GM21447 (cell line): ENCODE measurements at regions not wholly inside any gene's neighbourhood (a gene's known extent, or its start where the extent isn't known, plus 50 kb on each side); places are given as distances from the start of the nearest gene placed in this dataset.
"Not testable (repeated sequence)": the region's sequence is repeated elsewhere in the genome, so short reads cannot be mapped to it uniquely, and the experiment has no call there.

Experiments
- ATAC-seq: cut with Tn5 transposase; IDR thresholded peaks from one replicate; pipeline ENCODE4 v1.9.1; 2021; ENCODE audit not compliant: unreplicated experiment

DNA sequence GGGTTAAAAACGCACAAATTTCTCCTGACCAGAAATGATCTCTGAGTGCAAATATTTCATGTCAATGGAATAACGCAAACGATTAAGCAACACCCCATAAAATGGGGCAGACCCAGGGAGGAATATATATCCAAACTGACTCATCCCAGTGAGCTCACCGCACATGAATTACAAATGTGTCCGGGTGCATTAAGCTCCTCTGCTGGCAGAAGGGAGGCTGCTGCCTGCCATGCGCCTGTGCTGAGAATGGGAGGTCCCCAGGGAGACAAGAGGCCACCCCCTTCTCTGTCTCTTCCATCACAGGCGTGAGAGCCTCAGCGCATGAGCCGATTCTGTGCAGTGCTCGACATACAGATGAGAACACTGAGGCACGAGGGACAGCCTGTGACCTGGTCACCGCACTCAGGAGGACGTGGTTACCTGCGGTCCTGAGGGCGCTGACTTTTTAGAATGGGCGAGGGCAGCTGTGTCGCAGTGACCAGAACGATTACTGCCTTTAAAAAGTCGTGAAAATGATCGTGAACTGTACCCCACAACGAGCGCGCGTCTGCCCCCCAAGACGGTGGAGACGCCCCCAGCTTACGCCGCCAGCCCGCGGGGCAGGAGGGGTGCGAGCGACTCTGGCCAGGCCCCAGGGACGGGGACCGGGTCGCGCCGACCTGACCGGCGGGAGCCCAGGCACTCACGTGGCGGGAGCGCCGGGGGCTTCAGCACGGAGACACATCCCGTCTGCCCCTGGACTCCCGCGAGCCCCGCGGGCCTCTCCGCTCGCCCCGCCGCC lies 188.5 kb downstream of the ADRA2C start:
- not testable (repeated sequence) for ATAC-seq

GRCh38 chr4:3955321-3956164 lies 189.4 kb downstream of the ADRA2C start:
- peak; percentile 100 for ATAC-seq

DNA sequence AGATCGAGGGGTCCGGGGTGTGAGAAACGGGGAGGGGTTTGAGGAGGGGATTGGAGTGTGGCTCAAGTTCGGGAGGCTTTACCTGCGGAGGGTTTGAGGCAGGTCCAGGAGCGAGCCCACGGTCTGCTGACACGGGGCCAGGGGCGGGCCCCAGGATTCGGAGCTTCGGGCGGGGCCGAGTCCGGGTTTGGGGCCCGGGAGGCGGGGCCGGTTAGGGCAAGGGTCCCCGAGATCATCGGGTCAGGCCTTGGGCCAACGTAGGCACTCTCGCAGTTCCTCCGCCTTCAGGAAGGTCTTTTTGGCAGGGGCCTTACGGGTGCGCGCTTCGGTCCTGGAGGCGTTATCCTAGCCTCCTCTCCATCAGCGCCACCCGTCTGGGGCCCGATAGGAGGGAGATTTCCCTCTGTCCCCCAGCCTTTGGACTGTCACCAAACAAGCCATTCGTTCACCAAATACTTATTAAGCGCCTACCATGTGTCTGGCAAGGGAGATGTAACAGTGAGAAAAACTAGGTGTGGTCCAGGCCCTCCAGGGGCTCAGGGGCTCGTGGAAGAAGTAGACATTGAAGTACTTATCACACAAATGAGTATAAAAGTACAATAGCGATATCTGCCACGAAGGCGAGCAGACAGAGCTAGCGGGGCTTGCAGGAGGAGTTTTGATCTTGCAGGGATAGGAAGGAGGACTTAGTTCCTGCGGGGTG lies 190.1 kb downstream of the ADRA2C start:
- not testable (repeated sequence) for ATAC-seq

DNA sequence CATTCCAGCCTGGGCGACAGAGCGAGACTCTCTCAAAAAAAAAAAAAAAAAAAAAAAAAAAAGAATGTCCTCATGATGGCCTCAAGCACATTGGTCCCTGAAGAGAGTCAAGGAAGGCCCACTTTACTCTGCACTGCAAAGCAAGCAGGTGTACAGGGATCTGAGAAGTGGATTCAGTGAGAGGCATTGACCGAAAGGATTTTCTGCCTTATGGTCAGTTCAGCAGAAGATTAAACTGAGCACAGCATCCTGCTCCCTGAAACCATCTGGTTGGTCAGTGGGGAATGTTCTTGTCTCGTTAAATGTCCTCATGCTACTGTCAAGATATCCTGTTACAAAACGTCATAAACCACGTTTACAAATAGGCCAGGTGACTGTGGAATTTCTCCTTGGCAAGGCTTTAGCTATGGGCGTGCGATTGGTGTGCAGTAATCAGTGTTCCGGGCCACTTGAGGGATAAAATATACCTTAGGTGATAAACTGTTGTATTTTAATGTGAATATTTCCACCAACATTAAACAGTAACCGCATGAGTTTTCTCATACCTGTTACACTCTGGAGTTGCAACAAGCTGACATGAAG lies 195.0 kb downstream of the ADRA2C start:
- ATAC-seq, result not testable (repeated sequence)

GRCh38 chr4:3964572-3965278 lies 198.5 kb downstream of the ADRA2C start:
- not testable (repeated sequence) for ATAC-seq

DNA sequence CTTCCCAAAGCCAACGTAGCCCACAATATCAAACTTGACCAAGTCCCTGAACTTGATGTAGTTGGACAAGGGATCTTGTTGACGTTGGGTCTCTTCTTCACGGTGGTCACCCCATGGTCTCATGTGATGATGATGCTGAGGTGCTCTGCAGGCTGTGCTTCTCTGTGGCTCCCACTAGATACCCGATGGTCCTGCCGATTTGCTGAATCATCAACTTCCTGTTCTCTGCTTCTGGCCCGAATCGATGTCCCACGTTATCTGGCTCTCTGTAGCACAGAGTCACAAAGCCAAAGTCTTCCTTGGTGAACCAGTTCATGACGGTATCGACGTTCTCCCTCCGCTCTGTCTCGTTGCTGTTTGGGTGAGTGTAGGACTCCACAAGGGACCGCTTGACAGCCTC lies 201.0 kb downstream of the ADRA2C start:
- ATAC-seq, result not testable (repeated sequence)

DNA sequence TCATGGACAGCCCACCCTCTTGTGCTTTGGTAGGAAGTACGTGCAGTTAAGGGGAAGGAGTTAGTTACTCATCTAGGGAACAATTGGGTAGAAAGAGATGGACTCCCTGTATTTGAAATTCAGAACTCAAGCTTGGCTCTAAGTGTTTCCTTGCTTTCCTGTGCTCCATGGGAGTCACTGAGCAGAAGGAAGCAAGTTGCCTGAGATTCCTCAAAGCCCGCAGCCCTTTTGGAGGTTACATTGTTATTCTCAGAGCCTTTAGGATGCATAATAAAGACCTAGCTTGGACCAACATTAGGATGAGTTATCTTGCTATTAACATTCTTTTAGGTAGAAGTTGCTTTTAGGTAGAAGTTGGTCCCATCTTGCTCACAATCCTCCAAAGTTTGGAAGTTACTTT lies 206.4 kb downstream of the ADRA2C start:
- ATAC-seq, result not testable (repeated sequence)

- not testable (repeated sequence) for ATAC-seq
Measured at GRCh38 chr4:3973581-3974200, 207.5 kb downstream of the ADRA2C start.

DNA sequence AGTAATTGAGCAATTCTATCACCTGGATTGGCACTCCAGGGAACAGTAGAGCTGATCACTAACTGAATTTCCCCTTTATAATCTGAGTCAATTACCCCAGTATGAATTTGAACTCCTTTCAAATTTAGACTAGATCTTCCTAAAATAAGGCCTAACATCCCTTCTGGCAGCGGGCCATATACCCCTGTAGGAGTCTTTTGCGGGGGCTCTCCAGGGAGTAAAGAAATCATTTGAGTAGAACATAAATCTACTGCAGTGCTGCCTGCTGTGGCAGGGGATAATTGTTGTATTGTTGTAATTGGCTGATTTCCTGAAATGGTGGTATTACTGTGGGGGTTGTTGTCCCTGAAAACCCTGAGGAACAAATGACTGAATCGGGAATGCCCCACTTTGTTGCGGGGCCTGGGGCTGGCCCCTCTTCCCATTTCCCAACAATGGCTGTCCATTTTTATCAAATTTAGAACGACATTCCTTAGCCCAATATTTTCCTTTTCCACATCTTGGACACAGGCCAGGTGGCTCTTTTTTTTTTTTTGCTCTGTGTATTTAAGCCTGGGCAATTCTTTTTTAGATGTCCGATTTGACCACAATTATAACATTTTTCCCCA lies 217.4 kb downstream of the ADRA2C start:
- not testable (repeated sequence) for ATAC-seq

GRCh38 chr4:3984796-3985195 lies 218.6 kb downstream of the ADRA2C start:
- ATAC-seq, result not testable (repeated sequence)

GRCh38 chr4:3986412-3986811 lies 220.2 kb downstream of the ADRA2C start:
- not testable (repeated sequence) for ATAC-seq

GRCh38 chr4:3997386-3997785 lies 229.3 kb downstream of the OTOP1 start:
- ATAC-seq, result not testable (repeated sequence)

DNA sequence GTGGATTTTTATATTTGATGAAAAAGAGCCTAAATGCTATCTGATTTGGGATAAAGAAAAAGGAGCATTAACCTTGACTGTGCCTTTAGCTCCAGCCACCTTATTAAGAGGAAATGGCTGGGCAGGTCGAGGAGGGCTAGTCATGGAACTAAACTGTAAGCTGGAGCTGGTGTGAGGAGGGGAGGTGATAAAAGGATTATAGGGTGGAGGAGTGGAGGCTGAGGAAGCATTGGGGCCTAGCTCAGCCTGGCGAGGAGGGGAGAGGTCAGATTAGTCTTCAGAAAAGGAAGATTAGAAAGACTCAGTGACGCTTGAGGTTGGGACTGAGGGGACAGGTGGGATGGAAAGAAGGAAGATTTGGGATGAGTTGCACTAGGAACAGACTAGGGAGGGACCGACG lies 222.7 kb downstream of the OTOP1 start:
- not testable (repeated sequence) for ATAC-seq

GRCh38 chr4:4004702-4005101 lies 222.0 kb downstream of the OTOP1 start:
- not testable (repeated sequence) for ATAC-seq

DNA sequence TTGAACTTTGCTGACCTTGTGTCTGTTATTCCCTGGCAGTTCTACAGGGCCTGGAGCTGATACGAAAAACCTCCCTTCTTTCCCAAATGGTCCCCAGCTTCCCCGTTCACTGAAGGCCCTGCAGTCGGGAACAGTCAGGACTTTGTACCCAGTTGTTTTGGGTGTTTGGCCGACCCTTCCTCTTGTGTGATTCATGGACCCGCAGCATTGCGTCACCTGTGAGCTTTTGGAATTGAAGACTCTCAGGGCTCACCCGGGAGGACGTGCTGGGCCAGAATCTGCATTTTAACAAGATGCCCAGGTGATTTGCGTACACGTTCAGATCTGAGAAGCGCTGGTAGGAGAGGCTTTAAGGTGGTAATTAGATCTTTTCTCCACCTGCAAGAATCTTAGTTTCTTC lies 220.4 kb downstream of the OTOP1 start:
- ATAC-seq, result not testable (repeated sequence)

GRCh38 chr4:4019071-4019470 lies 207.7 kb downstream of the OTOP1 start:
- not testable (repeated sequence) for ATAC-seq

DNA sequence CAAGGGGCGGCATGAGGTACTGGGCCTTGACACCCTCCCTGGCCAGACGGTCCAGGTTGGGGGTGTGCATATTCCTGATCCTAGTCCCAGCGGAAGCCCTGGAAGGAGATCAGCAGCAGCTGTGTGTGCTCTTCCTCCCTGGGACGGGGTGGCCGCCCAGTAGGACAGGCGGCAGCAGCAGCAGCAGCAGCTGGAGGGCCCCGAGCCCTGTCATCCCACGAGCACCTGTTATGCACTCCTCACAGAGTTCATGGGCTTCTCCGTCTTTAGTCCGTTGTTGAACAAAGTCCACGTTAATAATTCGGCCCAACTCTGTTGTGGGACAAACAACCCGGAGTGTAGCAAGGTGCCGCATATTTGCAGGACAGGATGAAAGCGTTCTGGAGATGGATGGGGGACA lies 205.6 kb downstream of the OTOP1 start:
- not testable (repeated sequence) for ATAC-seq

- ATAC-seq, result not testable (repeated sequence)
Measured at GRCh38 chr4:4026708-4027107, 200.0 kb downstream of the OTOP1 start.

GRCh38 chr4:4028752-4029151 lies 198.0 kb downstream of the OTOP1 start:
- ATAC-seq, result not testable (repeated sequence)
